ENCODE measurements at regions not wholly inside any gene's neighbourhood (a gene's known extent, or its start where the extent isn't known, plus 50 kb on each side); places are given as distances from the start of the nearest gene placed in this dataset.
"Not testable (repeated sequence)": the region's sequence is repeated elsewhere in the genome, so short reads cannot be mapped to it uniquely, and the experiment has no call there.

DNA sequence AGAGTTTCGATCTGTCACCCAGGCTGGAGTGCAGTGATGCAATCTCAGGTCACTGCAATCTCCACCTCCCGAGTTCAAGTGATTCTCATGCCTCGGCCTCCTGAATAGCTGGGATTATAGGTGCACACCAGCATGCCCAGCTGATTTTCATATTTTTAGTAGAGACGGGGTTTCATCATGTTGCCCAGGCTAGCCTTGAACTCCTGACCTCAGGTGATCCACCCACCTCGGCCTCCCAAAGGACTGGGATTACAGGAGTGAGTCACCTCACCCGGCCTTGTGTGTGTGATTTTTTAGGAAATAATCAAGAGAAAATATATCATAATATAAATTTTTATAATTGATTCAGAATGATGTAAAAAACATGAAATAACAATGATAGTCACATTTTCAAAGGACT, 1231.4 kb downstream of the GALC start:
- ChIA-PET CTCF (no interaction called here), POLR2A (no interaction called here)
- Mint-ChIP-seq H3K27me3 (no peaks in the 10 kb centered on the region), H3K4me3 (no peak overlapping the region), H3K27ac (no peak overlapping the region), H3K9me3 (peaks cover 5% of the 10 kb centered on the region), H3K36me3 (ENCODE audit: low read depth) (no peaks in the 10 kb centered on the region), H3K4me1 (ENCODE audit: low read depth) (no peaks in the 10 kb centered on the region)
- TF ChIP-seq, protein P1, sequence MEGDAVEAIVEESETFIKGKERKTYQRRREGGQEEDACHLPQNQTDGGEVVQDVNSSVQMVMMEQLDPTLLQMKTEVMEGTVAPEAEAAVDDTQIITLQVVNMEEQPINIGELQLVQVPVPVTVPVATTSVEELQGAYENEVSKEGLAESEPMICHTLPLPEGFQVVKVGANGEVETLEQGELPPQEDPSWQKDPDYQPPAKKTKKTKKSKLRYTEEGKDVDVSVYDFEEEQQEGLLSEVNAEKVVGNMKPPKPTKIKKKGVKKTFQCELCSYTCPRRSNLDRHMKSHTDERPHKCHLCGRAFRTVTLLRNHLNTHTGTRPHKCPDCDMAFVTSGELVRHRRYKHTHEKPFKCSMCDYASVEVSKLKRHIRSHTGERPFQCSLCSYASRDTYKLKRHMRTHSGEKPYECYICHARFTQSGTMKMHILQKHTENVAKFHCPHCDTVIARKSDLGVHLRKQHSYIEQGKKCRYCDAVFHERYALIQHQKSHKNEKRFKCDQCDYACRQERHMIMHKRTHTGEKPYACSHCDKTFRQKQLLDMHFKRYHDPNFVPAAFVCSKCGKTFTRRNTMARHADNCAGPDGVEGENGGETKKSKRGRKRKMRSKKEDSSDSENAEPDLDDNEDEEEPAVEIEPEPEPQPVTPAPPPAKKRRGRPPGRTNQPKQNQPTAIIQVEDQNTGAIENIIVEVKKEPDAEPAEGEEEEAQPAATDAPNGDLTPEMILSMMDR (IDR thresholded peaks at IDR 0.05) = no peak
- DNase-seq (no peak), ATAC-seq (ENCODE audit: poor library complexity) (no peak)
- Histone ChIP-seq H3K27me3 (ENCODE audit: control insufficient read depth in 1 of 2, insufficient read depth in 2 of 2, low read length in 2 of 2) (no peaks in the 10 kb centered on the region), H3K9me3 (ENCODE audit: control insufficient read depth in 1 of 2, insufficient read depth in 1 of 2, low read length in 2 of 2) (peaks cover 0 to 9% of the 10 kb centered on the region in 2 experiments), H3K27ac (ENCODE audit: low read depth in 1 of 2, low read length in 2 of 2) (no peak overlapping the region), H3K4me1 (ENCODE audit: insufficient read depth, low read length) (no peaks in the 10 kb centered on the region), H3K36me3 (ENCODE audit: insufficient read depth, low read length) (no peaks in the 10 kb centered on the region), H3K4me3 (ENCODE audit: low read length) (no peak overlapping the region)
- intact Hi-C loops (cut with DNase I, micrococcal nuclease) = no loop called here

DNA sequence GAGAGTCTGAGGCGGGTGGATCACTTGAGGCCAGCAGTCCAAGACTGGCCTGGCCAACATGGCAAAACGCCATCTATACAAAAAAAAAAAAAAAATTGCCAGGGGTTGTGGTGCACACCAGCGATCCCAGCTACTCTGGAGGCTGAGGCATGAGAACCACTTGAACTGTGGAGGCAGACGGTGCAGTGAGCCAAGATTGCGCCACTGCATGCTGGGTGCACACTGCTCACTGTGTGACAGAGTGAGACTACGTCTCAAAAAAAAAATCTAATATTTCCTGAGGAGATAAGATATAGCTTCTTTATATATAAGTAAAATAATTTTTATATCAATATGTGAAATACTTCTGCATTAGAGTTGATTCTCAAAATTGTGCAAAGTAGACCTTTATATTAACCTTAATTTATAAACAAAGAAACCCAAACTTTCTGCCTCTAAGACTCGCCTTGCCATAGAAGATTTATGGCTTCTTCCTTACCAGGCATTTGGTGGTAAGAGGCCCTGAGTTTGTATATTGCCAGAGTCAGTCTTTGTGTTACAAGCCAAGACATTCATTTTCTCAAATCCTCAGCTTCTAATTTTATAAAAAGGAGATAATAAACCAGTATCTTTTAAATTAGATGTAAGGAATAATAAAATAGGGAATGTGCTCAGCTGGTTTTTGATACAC, 1226.7 kb downstream of the FLRT2 start:
- DNase-seq = no peak
- ChIA-PET POLR2A (no interaction called here), CTCF (no interaction called here)
- H3K27ac Mint-ChIP-seq = no peak overlapping the region
- H3K36me3 Mint-ChIP-seq (ENCODE audit: low read depth) = no peaks in the 10 kb centered on the region
- H3K9me3 Mint-ChIP-seq = peaks cover 15% of the 10 kb centered on the region
- H3K27me3 ChIP-seq (ENCODE audit: control insufficient read depth in 1 of 2, insufficient read depth in 2 of 2, low read length in 2 of 2) = no peaks in the 10 kb centered on the region
- intact Hi-C loops (cut with DNase I, micrococcal nuclease) = no loop called here
- H3K27ac ChIP-seq (ENCODE audit: low read depth in 1 of 2, low read length in 2 of 2) = no peak overlapping the region
- H3K4me3 ChIP-seq (ENCODE audit: low read length) = no peak overlapping the region
- TF ChIP-seq, protein P1 (IDR thresholded peaks at IDR 0.05) = no peak
- no peaks in the 10 kb centered on the region for H3K36me3 ChIP-seq (ENCODE audit: insufficient read depth, low read length)
- ATAC-seq (ENCODE audit: poor library complexity) = no peak
- H3K4me3 Mint-ChIP-seq = no peak overlapping the region
- no peaks in the 10 kb centered on the region for H3K27me3 Mint-ChIP-seq
- H3K4me1 Mint-ChIP-seq (ENCODE audit: low read depth) = no peaks in the 10 kb centered on the region
- peaks cover 5 to 10% of the 10 kb centered on the region in 2 experiments for H3K9me3 ChIP-seq (ENCODE audit: control insufficient read depth in 1 of 2, insufficient read depth in 1 of 2, low read length in 2 of 2)
- no peaks in the 10 kb centered on the region for H3K4me1 ChIP-seq (ENCODE audit: insufficient read depth, low read length)

DNA sequence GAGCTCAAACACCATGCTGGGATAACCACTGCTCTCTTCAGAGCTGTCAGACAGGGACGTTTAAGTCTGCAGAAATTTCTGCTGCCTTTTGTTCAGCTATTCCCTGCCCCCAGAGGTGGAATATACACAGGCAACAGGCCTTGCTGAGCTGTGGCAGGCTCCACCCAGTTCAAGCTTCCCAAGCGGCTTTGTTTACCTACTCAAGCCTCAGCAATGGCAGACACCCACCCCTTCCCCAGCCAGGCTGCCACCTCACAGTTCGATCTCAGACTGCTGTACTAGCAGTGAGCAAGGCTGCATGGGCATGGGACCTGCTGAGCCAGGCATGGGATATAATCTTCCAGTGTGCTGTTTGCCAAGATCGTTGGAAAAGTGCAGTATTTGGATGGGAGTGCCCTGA, 1220.5 kb downstream of the FLRT2 start:
- H3K9me3 ChIP-seq (ENCODE audit: control insufficient read depth in 1 of 2, insufficient read depth in 1 of 2, low read length in 2 of 2) = peaks cover 5 to 13% of the 10 kb centered on the region in 2 experiments
- H3K27ac Mint-ChIP-seq; intact Hi-C loops (cut with DNase I, micrococcal nuclease); H3K36me3 Mint-ChIP-seq (ENCODE audit: low read depth); H3K36me3 ChIP-seq (ENCODE audit: insufficient read depth, low read length); DNase-seq; H3K27ac ChIP-seq (ENCODE audit: low read depth in 1 of 2, low read length in 2 of 2); H3K4me3 Mint-ChIP-seq; H3K4me1 Mint-ChIP-seq (ENCODE audit: low read depth); H3K4me1 ChIP-seq (ENCODE audit: insufficient read depth, low read length); ATAC-seq (ENCODE audit: poor library complexity); H3K4me3 ChIP-seq (ENCODE audit: low read length); POLR2A ChIA-PET; H3K27me3 Mint-ChIP-seq; H3K27me3 ChIP-seq (ENCODE audit: control insufficient read depth in 1 of 2, insufficient read depth in 2 of 2, low read length in 2 of 2): not testable (repeated sequence)
- H3K9me3 Mint-ChIP-seq = peaks cover 22% of the 10 kb centered on the region
- CTCF ChIA-PET = interaction anchor here (1.4 kb wide), 1 partner anchor 8 kb away, joined by 5 read pairs; no protein-coding TSS in a partner anchor

DNA sequence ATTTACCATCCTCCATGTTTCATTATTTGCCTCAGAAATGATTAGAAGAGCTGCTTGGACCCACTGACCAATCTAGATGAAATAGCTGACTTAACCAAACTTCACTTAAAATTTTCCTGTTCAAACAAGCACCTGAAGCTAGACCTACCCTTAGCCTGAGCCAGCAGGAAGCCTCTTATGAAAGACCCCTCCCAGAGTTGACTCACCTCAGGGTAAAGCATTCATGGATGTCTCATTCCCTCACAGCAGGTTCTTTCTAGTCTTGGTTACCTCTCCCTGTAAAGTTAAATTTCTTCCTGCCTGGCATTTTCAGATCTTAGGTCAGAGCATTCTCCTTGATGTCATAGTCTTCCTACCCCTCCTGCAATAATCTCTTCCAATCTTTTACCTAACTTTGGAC, 1209.8 kb downstream of the FLRT2 start:
- H3K4me1 Mint-ChIP-seq (ENCODE audit: low read depth) = no peaks in the 10 kb centered on the region
- intact Hi-C loops (cut with DNase I, micrococcal nuclease) = no loop called here
- ATAC-seq (ENCODE audit: poor library complexity) (no peak), DNase-seq (no peak)
- TF ChIP-seq, protein P1 (IDR thresholded peaks at IDR 0.05) = no peak
- no peaks in the 10 kb centered on the region for H3K27me3 Mint-ChIP-seq
- POLR2A ChIA-PET = no interaction called here
- H3K9me3 Mint-ChIP-seq = peaks cover 8% of the 10 kb centered on the region
- Histone ChIP-seq H3K4me3 (ENCODE audit: low read length) (no peak overlapping the region), H3K4me1 (ENCODE audit: insufficient read depth, low read length) (no peaks in the 10 kb centered on the region), H3K27me3 (ENCODE audit: control insufficient read depth in 1 of 2, insufficient read depth in 2 of 2, low read length in 2 of 2) (no peaks in the 10 kb centered on the region), H3K9me3 (ENCODE audit: control insufficient read depth in 1 of 2, insufficient read depth in 1 of 2, low read length in 2 of 2) (peaks cover 0 to 4% of the 10 kb centered on the region in 2 experiments), H3K36me3 (ENCODE audit: insufficient read depth, low read length) (no peaks in the 10 kb centered on the region), H3K27ac (ENCODE audit: low read depth in 1 of 2, low read length in 2 of 2) (no peak overlapping the region)
- H3K4me3 Mint-ChIP-seq = no peak overlapping the region
- H3K27ac Mint-ChIP-seq = no peak overlapping the region
- H3K36me3 Mint-ChIP-seq (ENCODE audit: low read depth) = no peaks in the 10 kb centered on the region
- CTCF ChIA-PET = no interaction called here

DNA sequence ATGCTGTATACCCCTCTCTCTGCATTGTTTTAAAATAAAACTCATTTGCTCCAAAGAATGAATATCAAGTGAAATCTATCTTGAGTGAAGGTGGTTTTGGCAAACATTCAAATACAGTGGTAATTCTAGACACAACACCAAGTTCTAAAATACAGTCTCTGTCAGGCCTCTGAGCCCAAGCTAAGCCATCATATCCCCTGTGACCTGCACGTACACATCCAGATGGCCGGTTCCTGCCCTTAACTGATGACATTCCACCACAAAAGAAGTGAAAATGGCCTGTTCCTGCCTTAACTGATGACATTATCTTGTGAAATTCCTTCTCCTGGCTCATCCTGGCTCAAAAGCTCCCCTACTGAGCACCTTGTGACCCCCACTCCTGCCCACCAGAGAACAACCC, 1201.5 kb downstream of the FLRT2 start:
- H3K36me3 ChIP-seq (ENCODE audit: insufficient read depth, low read length); H3K27me3 ChIP-seq (ENCODE audit: control insufficient read depth in 1 of 2, insufficient read depth in 2 of 2, low read length in 2 of 2); H3K9me3 ChIP-seq (ENCODE audit: control insufficient read depth in 1 of 2, insufficient read depth in 1 of 2, low read length in 2 of 2); ATAC-seq (ENCODE audit: poor library complexity); H3K27ac Mint-ChIP-seq; H3K27me3 Mint-ChIP-seq; H3K4me3 ChIP-seq (ENCODE audit: low read length); H3K9me3 Mint-ChIP-seq; CTCF ChIA-PET; H3K4me3 Mint-ChIP-seq; H3K27ac ChIP-seq (ENCODE audit: low read depth in 1 of 2, low read length in 2 of 2); H3K36me3 Mint-ChIP-seq (ENCODE audit: low read depth); POLR2A ChIA-PET; H3K4me1 Mint-ChIP-seq (ENCODE audit: low read depth); DNase-seq; intact Hi-C loops (cut with DNase I, micrococcal nuclease); H3K4me1 ChIP-seq (ENCODE audit: insufficient read depth, low read length): not testable (repeated sequence)
